GM19372 (cell line): ENCODE measurements at regions not wholly inside any gene's neighbourhood (a gene's known extent, or its start where the extent isn't known, plus 50 kb on each side); places are given as distances from the start of the nearest gene placed in this dataset.

ENCODE experiments used
- ATAC-seq: cut with Tn5 transposase; IDR thresholded peaks from one replicate; pipeline ENCODE4 v1.9.1; 2021; ENCODE audit warnings: mild to moderate bottlenecking, low read depth, moderate library complexity; ENCODE audit not compliant: unreplicated experiment

DNA sequence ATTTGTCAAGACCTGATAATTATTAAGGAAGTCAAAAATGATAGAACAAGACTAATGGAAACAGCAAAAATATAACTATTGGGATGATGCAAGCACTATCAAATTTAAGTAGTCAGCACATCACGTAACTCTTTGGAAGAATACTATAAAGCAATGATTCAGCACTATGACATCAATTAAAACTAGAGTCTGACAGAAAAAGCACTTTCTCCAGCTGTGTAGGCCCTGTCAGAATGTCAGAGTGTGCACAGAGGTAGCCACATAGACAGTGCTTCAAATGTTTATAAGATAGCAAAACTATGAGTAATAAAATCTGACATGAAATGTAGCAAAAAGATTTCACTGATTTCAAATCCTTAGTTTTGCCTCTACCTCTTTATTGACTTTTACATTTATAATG lies 1226.6 kb upstream of the ADGRL3 start:
- ATAC-seq = no peak

GRCh38 chr4:59979061-59979460 lies 1221.1 kb upstream of the ADGRL3 start:
- no peak for ATAC-seq

DNA sequence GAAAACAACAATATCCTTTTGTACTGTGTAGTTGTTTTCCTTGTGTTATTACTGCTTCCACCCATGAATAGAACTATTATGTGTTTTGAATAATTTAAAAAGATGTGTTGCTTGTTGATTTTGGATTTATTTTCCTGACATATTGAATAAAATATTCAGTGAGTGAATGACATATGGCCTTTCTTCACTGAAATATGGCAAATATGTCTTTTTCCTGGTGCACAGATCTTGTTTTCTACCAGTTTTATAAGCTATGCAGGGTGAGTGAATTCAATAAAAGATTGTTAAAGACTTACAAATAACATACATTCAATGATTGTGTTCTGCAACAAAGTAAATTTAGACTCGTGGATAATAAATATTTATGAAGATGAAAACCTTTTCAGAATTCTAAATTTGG lies 1216.3 kb upstream of the ADGRL3 start:
- ATAC-seq = no peak

DNA sequence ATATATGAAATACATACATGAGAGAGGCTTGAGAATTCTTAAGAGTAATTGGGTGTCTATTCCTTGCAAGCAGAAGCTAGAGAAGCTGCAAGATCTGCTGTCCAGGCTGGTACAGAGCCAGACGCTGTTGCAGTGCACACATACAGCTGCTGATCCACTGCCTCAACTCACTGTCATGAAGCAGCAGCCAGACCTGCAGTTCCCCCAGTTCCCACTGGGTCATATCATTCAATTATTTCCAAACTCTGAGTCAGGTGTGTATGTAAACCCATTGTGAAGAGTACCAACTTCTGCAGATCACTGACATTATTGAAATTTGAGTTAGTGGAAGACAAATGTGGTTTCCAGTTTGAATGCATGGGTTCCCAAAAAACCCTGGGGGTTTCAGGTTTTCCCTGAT lies 1212.8 kb upstream of the ADGRL3 start:
- ATAC-seq = no peak

GRCh38 chr4:59994118-59994517 lies 1206.0 kb upstream of the ADGRL3 start:
- no peak for ATAC-seq

DNA sequence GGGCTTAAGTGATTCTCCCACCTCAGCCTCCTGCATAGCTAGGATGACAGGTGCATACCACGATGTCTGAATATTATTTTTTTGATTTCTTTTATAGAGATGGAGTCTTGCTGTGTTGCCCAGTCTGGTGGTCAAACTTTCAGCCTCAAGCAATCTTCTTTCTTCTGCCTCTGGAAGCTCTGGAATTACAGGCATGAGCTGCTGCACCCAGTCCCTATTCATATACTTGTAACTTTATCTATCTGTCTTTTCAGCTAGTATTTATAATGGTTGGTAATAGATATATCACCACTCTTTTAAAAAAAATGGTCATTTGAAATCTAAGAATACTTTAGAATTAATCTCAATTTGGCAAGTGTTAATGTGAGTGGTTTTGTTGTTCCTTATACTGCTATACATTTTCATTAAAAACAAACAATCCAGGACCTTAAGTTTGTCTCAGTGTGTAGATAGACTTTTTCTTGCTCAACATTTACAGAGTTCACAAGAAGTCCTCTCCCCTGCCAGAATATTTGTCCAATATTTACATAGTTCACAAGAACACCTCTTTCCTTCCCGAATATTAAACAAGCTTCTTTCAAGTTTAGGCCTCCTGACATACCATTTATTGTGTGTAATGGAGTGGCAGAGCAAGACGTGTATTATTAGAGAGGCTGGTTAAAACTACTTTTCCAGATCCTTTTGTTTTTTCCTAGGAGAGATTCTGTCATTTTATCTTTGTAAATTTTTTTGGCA lies 1197.4 kb upstream of the ADGRL3 start:
- ATAC-seq = no peak

- ATAC-seq = no peak
These were observed 1186.5 kb upstream of the ADGRL3 start for GRCh38 chr4:60013464-60014184.

- no peak for ATAC-seq
These were observed 1183.2 kb upstream of the ADGRL3 start for GRCh38 chr4:60016971-60017370.

- no peak for ATAC-seq
These were observed 1180.9 kb upstream of the ADGRL3 start for GRCh38 chr4:60019180-60019579.

GRCh38 chr4:60019946-60020345 lies 1180.2 kb upstream of the ADGRL3 start:
- ATAC-seq = no peak

- no peak for ATAC-seq
These were observed 1179.7 kb upstream of the ADGRL3 start for GRCh38 chr4:60020389-60020788.

GRCh38 chr4:60033826-60034225 lies 1166.3 kb upstream of the ADGRL3 start:
- ATAC-seq = no peak

DNA sequence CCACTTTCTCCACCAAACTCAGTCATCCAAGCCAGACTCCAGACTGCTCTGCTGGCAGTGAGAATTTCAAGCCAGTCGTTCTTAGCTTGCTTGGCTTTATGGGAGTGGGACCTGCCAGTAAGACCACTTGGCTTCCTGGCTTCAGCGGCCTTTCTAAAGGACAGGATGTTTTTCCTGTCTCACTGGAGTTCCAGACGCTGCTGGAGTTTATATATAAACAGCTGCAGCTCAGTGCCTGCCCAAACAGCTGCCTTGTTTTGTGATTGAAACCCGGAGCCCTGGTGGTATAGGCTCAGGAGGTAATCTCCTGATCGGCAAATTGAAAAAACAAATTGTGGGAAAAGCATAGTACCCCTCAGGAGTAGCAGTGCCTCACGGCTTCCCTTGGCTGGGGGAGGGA lies 1165.8 kb upstream of the ADGRL3 start:
- no peak for ATAC-seq

GRCh38 chr4:60039908-60040307 lies 1160.2 kb upstream of the ADGRL3 start:
- no peak for ATAC-seq

GRCh38 chr4:60042231-60042652 lies 1157.9 kb upstream of the ADGRL3 start:
- no peak for ATAC-seq

- ATAC-seq = no peak
These were observed 1157.2 kb upstream of the ADGRL3 start for GRCh38 chr4:60042941-60043340.

- ATAC-seq = no peak
These were observed 1121.1 kb upstream of the ADGRL3 start for GRCh38 chr4:60078984-60079383.

DNA sequence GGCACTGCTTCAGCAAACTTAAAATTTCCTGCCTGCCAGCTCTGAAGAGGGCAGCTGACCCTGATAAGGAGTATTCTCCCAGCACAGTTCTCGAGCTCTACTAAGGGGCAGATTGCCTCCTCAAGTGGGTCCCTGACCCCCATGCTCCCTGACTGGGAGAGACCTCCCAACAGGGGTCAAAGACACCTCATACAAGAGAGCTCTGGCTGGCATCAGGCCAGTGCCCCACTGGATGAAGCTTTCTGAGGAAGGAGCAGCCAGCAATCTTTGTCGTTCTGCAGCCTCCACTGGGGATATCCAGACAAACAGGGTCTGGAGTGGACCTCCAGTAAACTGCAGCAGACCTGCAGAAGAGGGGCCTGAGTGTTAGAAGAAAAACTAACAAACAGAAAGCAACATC lies 1118.3 kb upstream of the ADGRL3 start:
- ATAC-seq = no peak

- ATAC-seq = no peak
These were observed 1111.2 kb upstream of the ADGRL3 start for GRCh38 chr4:60088807-60089486.

DNA sequence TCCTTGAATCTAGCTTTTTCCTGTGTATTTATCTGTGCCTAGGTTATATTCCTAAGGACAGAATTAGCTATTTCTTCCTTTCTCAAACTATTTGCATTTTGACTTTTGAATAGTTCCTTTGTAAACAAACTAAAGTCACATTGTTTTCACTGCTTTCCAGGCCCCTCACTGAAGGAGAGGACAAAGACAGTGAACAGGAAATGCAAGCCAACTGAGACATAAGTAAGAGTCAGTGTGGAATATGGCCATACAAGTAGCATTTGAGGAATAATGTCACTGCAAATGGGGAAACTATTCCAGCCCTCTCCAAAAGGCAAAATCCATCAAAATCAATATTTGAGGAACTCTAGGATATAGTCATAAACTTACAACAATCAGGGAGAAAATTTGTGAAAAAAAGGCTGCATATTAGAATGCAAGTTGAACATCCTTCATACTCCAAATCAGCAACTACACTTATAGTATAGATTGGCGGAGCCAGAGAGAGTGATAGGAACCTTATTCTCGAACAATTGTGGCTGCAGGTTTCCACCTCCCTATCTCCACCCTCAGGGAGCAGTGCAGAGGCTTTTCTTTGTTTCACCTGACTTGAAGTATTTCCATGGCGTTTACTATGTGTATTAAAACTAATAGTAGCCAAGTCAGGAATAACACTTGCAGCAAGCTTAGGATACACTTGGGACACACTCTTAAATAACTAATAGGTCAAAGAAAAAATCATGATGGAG lies 1110.4 kb upstream of the ADGRL3 start:
- ATAC-seq = no peak

DNA sequence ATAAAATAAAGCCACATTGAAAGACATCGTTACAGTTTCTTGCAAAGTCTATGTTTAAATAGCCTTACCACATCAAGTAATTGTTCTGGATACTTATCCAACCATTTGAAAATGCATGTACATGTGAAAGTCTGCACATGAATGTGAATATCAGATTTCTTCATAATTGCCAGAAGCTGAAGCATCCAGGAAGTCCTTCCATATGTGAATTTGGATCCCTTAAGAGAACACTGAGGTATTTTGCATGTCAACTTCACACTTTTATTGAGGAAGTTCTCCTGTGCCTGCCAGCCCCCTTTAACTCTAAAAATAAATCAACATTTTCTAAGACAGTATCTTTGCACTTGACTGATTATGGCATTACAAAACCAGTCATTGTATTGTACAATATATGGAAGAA lies 1103.5 kb upstream of the ADGRL3 start:
- no peak for ATAC-seq
